Activated T-cell treated with anti-CD3 and anti-CD28 coated beads, Interleukin-2, amount 50 U/mL, for 72 hours (primary cell): ENCODE measurements at regions not wholly inside any gene's neighbourhood (a gene's known extent, or its start where the extent isn't known, plus 50 kb on each side); places are given as distances from the start of the nearest gene placed in this dataset.
"Not testable (repeated sequence)": the region's sequence is repeated elsewhere in the genome, so short reads cannot be mapped to it uniquely, and the experiment has no call there.

Source experiments
- ATAC-seq, 2 donors: fragments of 150-1000 bp; cut with Tn5 transposase; replicated peaks in 1 of 2; 2 replicates each; pipeline ENCODE4 v1.10.0; 2021; ENCODE audit warnings: moderate library complexity in 2 of 2, mild to moderate bottlenecking in 1 of 2
- DNase-seq, 2 donors: peaks; one replicate each; pipeline ENCODE4 v3.0.0; 2021 to 2022; ENCODE audit warnings: mixed read lengths in 1 of 2
- H3K27ac Mint-ChIP-seq: one replicate; pipeline ENCODE4 v1.8.0; 2022; ENCODE audit warnings: mild to moderate bottlenecking, moderate library complexity, mixed read lengths
- H3K27me3 Mint-ChIP-seq: one replicate; pipeline ENCODE4 v1.8.0; 2022; ENCODE audit warnings: low read depth, mixed read lengths
- H3K36me3 Mint-ChIP-seq, 2 donors: one replicate each; pipeline ENCODE4 v1.8.0; 2022; ENCODE audit warnings: mixed read lengths in 2 of 2, mild to moderate bottlenecking in 1 of 2; ENCODE audit not compliant: insufficient read depth in 2 of 2
- H3K4me1 Mint-ChIP-seq: one replicate; pipeline ENCODE4 v1.8.0; 2022; ENCODE audit warnings: low read depth, mixed read lengths
- H3K4me3 Mint-ChIP-seq, 2 donors: one replicate each; pipeline ENCODE4 v1.8.0; 2022; ENCODE audit warnings: mild to moderate bottlenecking in 2 of 2, mixed read lengths in 2 of 2, moderate library complexity in 2 of 2
- H3K9me3 Mint-ChIP-seq, 2 donors: one replicate each; pipeline ENCODE4 v1.8.0; 2022; ENCODE audit warnings: mixed read lengths in 2 of 2

- H3K36me3 Mint-ChIP-seq, result no peaks in the 10 kb centered on the region
- H3K4me1 Mint-ChIP-seq, result peaks cover 8% of the 10 kb centered on the region
- H3K9me3 Mint-ChIP-seq, result no peaks in the 10 kb centered on the region
- H3K27ac Mint-ChIP-seq, result no peak overlapping the region
- DNase-seq (no peak), ATAC-seq (no peak)
- H3K27me3 Mint-ChIP-seq, result no peaks in the 10 kb centered on the region
- no peak overlapping the region for H3K4me3 Mint-ChIP-seq
These were observed 73.7 kb upstream of the HIVEP1 start for GRCh38 chr6:11938285-11938890.

GRCh38 chr6:11934638-11935037 is 77.5 kb upstream of the HIVEP1 start:
- H3K27ac Mint-ChIP-seq, result no peak overlapping the region

GRCh38 chr6:11932892-11933291 is 79.2 kb upstream of the HIVEP1 start:
- ATAC-seq, H3K36me3 Mint-ChIP-seq, DNase-seq, H3K4me3 Mint-ChIP-seq, H3K27ac Mint-ChIP-seq, H3K9me3 Mint-ChIP-seq, H3K4me1 Mint-ChIP-seq, H3K27me3 Mint-ChIP-seq: not testable (repeated sequence)

More at GRCh38 chr6:11934638-11935037, 77.5 kb upstream of the HIVEP1 start:
- Mint-ChIP-seq H3K27me3 (no peaks in the 10 kb centered on the region), H3K36me3 (no peaks in the 10 kb centered on the region), H3K9me3 (no peaks in the 10 kb centered on the region), H3K4me3 (no peak overlapping the region), H3K4me1 (no peaks in the 10 kb centered on the region)
- ATAC-seq, result no peak
- no peak for DNase-seq

- no peaks in the 10 kb centered on the region for H3K36me3 Mint-ChIP-seq
- peak in 1 of 2 donors; percentile 4 for DNase-seq
- no peak overlapping the region for H3K4me3 Mint-ChIP-seq
- H3K4me1 Mint-ChIP-seq, result no peaks in the 10 kb centered on the region
- no peaks in the 10 kb centered on the region for H3K9me3 Mint-ChIP-seq
- H3K27ac Mint-ChIP-seq, result no peak overlapping the region
- ATAC-seq, result no peak
- H3K27me3 Mint-ChIP-seq, result no peaks in the 10 kb centered on the region
These were observed 80.6 kb upstream of the HIVEP1 start for GRCh38 chr6:11931296-11932035.

- DNase-seq, H3K9me3 Mint-ChIP-seq, H3K27ac Mint-ChIP-seq, H3K4me3 Mint-ChIP-seq, H3K27me3 Mint-ChIP-seq, ATAC-seq, H3K4me1 Mint-ChIP-seq, H3K36me3 Mint-ChIP-seq: not testable (repeated sequence)
These were observed 81.3 kb upstream of the HIVEP1 start for GRCh38 chr6:11930834-11931233.

- DNase-seq (no peak), ATAC-seq (no peak)
- H3K4me1 Mint-ChIP-seq, result no peaks in the 10 kb centered on the region
- no peaks in the 10 kb centered on the region for H3K9me3 Mint-ChIP-seq
- H3K4me3 Mint-ChIP-seq, result no peak overlapping the region
- H3K27me3 Mint-ChIP-seq, result peaks cover 7% of the 10 kb centered on the region
- H3K27ac Mint-ChIP-seq, result no peak overlapping the region
- H3K36me3 Mint-ChIP-seq, result no peaks in the 10 kb centered on the region
These were observed 81.9 kb upstream of the HIVEP1 start for GRCh38 chr6:11930240-11930639.

- peaks cover 7% of the 10 kb centered on the region for H3K27me3 Mint-ChIP-seq
- DNase-seq (no peak), ATAC-seq (no peak)
- no peaks in the 10 kb centered on the region for H3K9me3 Mint-ChIP-seq
- H3K4me3 Mint-ChIP-seq, result no peak overlapping the region
- H3K4me1 Mint-ChIP-seq, result no peaks in the 10 kb centered on the region
- H3K27ac Mint-ChIP-seq, result no peak overlapping the region
- no peaks in the 10 kb centered on the region for H3K36me3 Mint-ChIP-seq
These were observed 82.8 kb upstream of the HIVEP1 start for GRCh38 chr6:11929241-11929835.

GRCh38 chr6:11926594-11927407 is 85.3 kb upstream of the HIVEP1 start:
- H3K4me1 Mint-ChIP-seq, result no peaks in the 10 kb centered on the region
- H3K4me3 Mint-ChIP-seq, result no peak overlapping the region
- DNase-seq, result no peak
- no peaks in the 10 kb centered on the region for H3K9me3 Mint-ChIP-seq
- H3K36me3 Mint-ChIP-seq, result no peaks in the 10 kb centered on the region
- H3K27ac Mint-ChIP-seq, result no peak overlapping the region
- no peak for ATAC-seq
- peaks cover 7% of the 10 kb centered on the region for H3K27me3 Mint-ChIP-seq

GRCh38 chr6:11925805-11926204 is 86.3 kb upstream of the HIVEP1 start:
- H3K4me3 Mint-ChIP-seq, result no peak overlapping the region
- no peak for DNase-seq
- H3K9me3 Mint-ChIP-seq, result no peaks in the 10 kb centered on the region
- ATAC-seq, result no peak
- H3K27ac Mint-ChIP-seq, result no peak overlapping the region
- H3K27me3 Mint-ChIP-seq, result peaks cover 7% of the 10 kb centered on the region
- H3K4me1 Mint-ChIP-seq, result no peaks in the 10 kb centered on the region
- no peaks in the 10 kb centered on the region for H3K36me3 Mint-ChIP-seq

GRCh38 chr6:11923621-11924020 is 88.5 kb upstream of the HIVEP1 start:
- Mint-ChIP-seq H3K9me3 (no peaks in the 10 kb centered on the region), H3K27me3 (peaks cover 7% of the 10 kb centered on the region), H3K27ac (no peak overlapping the region), H3K4me1 (no peaks in the 10 kb centered on the region), H3K36me3 (no peaks in the 10 kb centered on the region), H3K4me3 (no peak overlapping the region)
- no peak for DNase-seq
- ATAC-seq, result no peak

- peaks cover 7% of the 10 kb centered on the region for H3K27me3 Mint-ChIP-seq
- ATAC-seq, result no peak
- H3K4me3 Mint-ChIP-seq, result no peak overlapping the region
- H3K9me3 Mint-ChIP-seq, result no peaks in the 10 kb centered on the region
- no peaks in the 10 kb centered on the region for H3K4me1 Mint-ChIP-seq
- no peak overlapping the region for H3K27ac Mint-ChIP-seq
- DNase-seq, result no peak
- H3K36me3 Mint-ChIP-seq, result no peaks in the 10 kb centered on the region
These were observed 89.2 kb upstream of the HIVEP1 start for GRCh38 chr6:11922901-11923300.

GRCh38 chr6:11921751-11922150 is 90.4 kb upstream of the HIVEP1 start:
- Mint-ChIP-seq H3K4me1 (no peaks in the 10 kb centered on the region), H3K4me3 (no peak overlapping the region), H3K27me3 (peaks cover 7% of the 10 kb centered on the region), H3K36me3 (no peaks in the 10 kb centered on the region), H3K27ac (no peak overlapping the region), H3K9me3 (no peaks in the 10 kb centered on the region)
- ATAC-seq, result no peak
- DNase-seq, result no peak

GRCh38 chr6:11921017-11921438 is 91.1 kb upstream of the HIVEP1 start:
- no peak overlapping the region for H3K4me3 Mint-ChIP-seq
- peaks cover 4% of the 10 kb centered on the region for H3K27me3 Mint-ChIP-seq
- no peak for DNase-seq
- no peaks in the 10 kb centered on the region for H3K36me3 Mint-ChIP-seq
- no peaks in the 10 kb centered on the region for H3K9me3 Mint-ChIP-seq
- H3K27ac Mint-ChIP-seq, result no peak overlapping the region
- H3K4me1 Mint-ChIP-seq, result no peaks in the 10 kb centered on the region
- ATAC-seq, result no peak
